ENCODE measurements at regions not wholly inside any gene's neighbourhood (a gene's known extent, or its start where the extent isn't known, plus 50 kb on each side); places are given as distances from the start of the nearest gene placed in this dataset.

DNA sequence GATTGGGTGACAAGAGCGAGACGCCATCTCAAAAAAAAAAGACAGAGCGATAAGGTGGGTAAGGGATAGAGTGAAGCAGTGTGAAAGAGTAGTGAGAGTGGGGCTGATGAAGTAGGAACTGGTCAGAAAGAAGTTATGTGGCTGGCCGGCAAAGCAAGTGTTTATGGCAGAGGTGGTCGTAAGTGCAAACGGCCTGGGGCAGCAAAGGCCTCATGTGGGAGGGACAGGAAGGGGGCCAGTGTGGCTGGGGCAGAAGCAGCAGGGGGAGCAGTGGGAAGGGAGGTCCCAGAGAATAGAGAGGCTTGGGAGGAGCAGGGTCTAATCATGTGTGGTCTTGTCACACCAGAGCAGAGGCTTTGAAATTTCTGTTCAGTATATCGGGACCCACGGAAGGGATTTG lies 186.2 kb downstream of the HS3ST3B1 start:
- no peak for DNase-seq (ENCODE audit: low read depth in 2 of 2)

DNA sequence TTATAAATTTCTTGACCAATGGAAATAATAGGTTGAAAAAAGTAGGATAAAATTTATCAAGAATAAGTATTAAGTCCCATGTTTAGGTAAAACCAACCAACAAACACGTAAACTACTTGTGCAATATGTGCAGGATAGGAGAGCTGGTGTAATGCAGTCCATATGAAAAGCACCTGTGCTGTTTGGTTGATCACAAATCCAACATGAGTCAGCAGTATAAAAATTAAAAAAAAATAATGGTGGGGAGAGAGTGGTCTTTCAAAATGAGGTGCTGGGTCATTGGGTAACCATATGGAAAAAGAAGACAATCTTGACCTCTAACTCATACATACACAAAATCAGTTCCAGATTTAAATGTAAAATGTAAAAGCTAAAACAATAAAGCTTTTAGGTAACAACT lies 181.8 kb downstream of the HS3ST3B1 start:
- no peak for DNase-seq (ENCODE audit: low read depth in 2 of 2)

DNA sequence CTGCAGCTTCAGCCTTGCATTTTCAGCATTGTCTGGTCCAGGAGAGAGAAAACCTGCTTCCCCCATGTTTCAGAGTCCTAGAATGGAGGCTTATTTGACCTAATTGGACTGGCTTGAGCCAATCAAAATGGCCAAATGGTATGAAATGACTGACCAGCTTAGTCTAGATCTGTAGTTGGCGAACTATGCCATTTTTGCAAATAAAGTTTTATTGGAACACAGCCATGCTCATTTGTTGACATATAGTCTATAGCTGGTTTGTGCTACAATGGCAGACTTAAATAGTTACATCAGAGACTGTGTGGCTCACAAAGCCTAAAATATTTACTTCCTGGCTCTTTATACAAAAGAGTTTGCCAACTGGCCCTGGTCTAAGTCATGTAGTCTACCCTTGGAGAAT lies 180.8 kb downstream of the HS3ST3B1 start:
- no peak for DNase-seq (ENCODE audit: low read depth in 2 of 2)

DNA sequence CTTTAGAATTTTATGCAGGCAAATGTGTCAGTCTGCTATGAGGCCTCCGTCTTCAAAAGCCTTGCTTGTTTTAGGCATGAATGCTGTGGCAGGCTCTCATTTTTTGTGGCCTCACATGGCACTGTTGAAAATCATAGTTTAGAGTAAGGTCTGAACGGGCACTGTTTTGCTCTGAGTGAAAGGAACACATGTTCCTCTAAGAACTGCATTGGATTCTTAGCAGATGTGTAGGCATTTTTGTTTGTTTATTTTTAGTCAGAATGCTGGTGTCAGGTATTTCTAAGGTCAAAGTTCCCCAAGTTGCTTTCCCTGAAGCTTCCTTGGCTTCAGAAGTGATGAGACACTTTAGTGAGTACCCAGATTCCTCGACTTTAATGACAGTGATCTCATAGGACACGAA lies 173.7 kb downstream of the HS3ST3B1 start:
- DNase-seq (ENCODE audit: low read depth in 2 of 2): no peak

DNA sequence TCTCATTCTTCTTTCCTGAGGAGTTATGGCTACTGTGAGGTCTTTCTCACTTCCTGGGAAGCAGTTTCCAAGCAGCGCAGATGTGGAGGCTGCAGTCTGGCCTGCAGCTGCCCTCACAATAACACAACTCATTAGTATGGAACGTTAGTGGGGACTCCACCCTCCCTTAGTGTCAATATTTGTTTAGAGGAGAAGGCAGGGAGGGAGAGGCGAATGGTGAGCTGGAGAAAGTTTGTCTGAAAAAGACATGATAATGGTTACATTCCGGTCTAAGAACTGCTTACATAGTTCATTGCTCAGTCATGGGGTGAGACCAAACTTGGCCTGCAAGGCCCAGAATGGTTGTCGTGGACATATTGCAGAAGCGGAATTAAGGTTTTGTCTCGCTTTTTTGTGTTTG lies 170.2 kb downstream of the HS3ST3B1 start:
- no peak for DNase-seq (ENCODE audit: low read depth in 2 of 2)

DNA sequence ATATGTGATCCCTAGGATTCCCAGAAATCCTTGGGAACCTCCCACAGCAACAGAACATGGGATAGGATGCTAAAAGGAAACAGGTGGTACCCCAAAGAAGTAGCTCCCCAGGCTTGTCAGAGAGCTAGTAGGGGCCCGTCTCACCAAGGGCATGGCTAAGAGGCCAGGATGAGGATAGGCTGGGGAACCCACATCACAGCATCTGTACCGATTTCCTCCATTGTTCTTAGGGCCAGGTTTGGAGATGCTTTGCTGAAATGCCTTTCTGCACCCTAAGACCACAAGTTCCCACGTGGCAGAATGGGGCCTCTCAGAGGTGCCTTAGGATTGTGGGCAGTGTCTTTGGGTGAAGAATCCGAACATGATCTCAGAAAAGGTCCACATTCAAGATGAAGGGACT lies 169.5 kb downstream of the HS3ST3B1 start:
- no peak for DNase-seq (ENCODE audit: low read depth in 2 of 2)

DNA sequence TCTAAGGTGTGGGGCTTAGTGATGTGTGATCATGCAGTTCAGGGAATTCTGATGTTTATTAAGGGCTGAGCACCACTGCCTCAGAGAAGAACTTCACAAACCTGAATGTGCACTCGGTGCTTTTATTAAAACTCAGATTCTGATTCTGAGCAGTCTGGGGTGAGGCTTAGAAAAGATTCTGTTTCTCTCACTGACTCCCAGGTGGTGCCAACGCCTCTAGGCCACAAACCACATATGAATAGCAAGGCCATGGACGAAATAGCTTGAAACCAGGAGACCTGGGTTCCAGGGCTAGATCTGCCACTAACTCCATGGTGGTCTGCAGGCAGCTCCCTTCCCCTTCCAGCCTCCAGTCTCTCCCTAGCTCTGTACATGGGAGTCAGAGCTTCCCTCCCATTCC lies 169.1 kb downstream of the HS3ST3B1 start:
- no peak for DNase-seq (ENCODE audit: low read depth in 2 of 2)

DNA sequence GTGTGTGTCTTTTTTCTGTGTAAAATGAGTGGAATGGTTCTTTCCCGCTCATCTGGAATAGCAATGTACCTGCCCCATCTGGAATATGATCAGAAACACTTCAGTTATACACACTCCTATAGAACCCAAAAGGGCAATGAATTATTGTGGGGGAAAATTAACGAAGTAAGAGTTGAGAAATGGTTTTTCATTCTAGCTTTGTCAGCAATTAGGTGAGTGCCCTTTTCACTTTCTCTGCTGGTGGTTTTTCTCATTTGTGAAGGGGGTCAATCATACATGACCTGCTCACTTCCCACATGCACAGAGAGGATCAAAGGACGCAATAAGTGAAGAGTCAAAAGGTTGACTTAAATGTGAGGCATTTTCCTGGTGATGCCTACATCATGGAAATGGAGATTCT lies 168.0 kb downstream of the HS3ST3B1 start:
- DNase-seq (ENCODE audit: low read depth in 2 of 2): no peak

DNA sequence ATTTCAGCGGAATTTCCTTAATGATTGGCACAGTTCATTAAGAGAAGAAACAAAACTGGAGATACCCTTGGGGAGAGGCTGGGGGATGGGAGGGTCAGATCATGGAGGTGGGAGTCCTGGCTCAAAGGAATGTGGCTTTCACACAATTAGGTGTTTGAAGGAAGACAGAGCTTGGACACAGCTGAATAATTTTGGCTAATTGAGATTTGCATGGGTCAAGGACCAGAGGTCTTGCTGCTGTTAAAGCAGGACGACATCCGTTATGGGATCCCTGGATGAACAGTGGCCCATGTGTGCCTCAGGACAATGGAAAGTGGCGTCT lies 160.3 kb downstream of the HS3ST3B1 start:
- no peak for DNase-seq (ENCODE audit: low read depth in 2 of 2)

DNA sequence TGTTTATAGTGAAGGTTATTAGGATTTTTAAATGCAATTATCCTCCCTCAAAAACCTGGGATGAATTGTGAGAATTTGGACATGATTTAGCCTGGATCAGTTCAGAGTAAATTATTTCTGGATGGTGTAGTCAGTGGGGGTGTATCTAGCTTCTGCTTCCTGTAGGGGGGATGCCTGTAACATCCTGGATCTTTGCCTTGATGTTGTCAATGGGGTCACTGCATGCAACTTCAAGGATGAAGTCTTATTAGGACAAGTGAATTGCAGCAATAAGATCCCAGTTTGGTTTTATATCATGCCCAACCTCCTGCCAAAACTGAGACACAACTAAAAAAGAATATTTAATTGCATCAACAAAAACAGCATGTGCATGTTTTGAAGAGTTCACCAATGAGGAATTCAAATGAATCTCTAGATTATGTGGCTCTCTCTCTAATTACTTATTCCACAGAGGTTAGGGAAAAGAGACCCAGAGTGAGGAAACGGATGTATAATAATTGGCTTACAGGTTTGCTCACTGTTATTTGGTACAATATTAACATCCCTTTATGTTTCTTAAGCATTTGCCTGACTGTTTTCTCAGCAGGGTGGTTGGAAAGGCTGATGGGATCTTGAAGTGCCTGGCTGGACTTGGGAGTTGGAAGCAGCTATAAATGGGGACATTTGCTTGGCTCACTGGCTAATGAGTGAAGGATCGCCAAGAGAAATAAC lies 159.8 kb downstream of the HS3ST3B1 start:
- DNase-seq (ENCODE audit: low read depth in 2 of 2): no peak

DNA sequence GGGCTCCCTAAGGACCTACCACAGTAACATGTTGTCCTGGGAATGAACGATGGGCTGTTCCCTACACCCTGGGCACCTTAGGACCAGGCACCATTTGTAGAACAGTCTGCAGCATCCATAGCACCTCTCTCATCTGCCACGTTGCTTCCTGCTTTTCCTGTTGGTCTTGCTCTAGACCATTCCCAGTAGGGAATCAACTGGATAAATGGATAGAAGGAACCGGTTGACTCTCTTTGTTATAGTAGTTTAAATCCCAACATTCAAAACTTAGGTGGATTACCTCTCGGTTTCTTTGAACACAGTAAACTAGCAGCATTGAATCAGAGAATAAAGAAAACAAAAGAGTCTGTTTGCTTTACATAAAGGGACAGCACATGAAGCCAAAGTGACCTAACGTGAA lies 159.1 kb downstream of the HS3ST3B1 start:
- no peak for DNase-seq (ENCODE audit: low read depth in 2 of 2)

DNA sequence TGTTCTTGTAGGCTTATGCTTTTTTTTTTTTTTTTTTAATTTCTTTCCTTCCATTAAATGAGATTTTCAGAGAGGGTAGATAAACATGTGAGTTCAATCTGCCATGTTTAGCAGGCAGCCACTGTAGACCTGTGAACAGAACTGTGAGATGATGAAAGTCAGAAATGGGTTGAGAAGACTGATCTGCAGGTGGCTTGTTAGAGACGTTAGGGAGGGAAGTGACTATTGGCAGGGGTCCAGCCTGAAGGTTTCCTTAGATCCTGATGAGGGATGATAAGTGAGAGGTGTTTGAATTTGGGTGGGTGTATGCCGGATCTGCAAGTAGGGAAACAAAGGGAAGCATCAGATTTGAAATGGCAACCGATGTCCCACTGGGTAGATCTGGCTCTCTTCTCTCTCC lies 157.8 kb downstream of the HS3ST3B1 start:
- no peak for DNase-seq (ENCODE audit: low read depth in 2 of 2)

DNA sequence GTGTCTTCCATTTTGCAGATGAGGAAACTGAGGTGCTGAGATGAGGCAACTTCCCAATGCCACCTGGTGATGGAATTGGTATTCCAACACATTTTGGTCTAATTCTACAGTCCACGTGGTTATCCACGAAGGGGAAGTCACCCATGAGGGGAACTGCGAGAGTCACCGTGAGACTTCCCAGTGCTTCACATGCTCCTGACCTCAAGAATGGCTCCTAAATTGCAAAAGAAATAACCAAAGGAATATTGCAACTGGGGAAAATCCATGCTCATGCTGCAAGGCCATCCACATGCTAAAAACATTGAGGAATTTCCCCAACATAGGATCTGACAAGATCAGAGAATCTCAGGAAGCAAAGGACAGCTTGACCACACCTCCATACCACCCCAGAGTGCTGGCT lies 153.9 kb downstream of the HS3ST3B1 start:
- DNase-seq (ENCODE audit: low read depth in 2 of 2): no peak

DNA sequence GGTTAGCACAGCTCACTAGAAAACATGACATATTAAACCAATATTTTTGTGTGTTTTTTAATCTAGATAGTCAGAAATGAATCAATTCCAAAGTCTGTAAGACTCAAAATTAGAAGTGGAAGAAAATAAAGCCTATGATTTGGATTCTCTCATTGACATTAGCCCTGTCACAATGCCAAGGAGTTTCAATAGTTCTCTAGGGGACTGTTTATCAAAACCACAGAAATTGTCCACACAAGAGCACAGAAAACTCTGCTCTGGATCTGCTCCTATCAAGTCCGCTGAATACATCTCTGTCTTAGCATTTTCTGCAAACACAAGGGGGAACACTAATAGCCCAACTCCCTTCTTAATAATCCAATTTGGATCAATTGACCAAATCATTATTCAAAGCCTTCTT lies 152.0 kb downstream of the HS3ST3B1 start:
- DNase-seq (ENCODE audit: low read depth in 2 of 2): no peak

DNA sequence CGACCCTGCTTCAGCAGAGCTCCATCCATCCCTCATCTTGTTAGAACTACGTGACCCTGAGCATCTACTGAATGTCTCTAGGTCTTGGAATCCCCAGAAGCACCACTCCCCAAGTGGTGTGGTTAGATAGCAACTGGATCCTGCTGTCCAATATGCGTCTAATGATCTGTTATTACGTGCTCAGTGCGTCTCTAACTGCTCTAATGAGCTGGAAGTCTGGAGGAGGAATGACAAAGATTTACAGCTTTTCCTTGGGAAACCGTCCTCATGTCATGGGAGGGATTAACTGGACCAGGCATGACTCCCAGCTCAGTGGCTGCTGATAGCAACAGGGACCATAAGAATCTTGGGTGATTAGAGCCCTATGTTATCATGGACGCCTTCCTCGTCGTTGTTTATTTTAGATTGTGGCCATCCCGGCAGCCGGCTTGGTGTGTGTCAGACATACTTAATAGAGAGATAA lies 150.9 kb downstream of the HS3ST3B1 start:
- no peak for DNase-seq (ENCODE audit: low read depth in 2 of 2)

DNA sequence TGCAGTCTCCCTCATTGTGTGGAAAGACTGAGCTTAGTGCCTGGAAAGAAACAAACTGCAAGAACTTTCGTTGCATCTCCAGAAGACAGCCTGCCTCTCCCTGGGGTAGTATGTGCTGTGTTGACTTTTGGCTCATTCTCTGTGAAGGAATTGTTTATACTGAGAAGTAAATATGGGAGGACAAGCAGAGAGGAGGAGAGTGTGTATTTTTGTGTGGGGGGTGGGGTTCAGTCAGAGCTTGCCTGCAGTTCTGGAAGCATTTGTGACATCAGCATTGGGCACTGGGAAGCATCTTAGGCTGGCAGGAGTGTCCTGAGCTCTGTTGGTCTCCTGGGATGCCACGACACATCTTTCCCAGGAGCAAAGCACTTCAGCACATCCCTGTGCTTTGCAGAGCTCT lies 147.9 kb downstream of the HS3ST3B1 start:
- no peak for DNase-seq (ENCODE audit: low read depth in 2 of 2)

DNA sequence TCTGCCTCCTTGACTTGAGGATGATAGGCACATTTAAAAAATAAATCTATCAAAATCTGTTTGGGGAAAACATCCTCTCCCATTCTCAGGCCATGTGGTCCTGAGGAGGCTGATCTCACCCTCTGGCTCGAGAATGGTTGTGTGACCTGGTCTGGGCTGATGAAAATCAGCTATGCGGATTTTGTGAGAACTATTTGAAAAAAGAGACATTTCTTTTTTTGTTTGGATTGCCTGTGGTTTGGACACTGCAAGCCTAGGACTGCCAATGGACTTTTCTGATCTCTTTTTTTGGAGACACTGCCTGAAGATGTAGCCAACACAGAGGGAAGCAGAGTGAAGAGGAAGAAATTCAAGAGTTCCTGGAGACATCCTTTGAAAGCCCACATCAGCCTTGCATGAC lies 145.9 kb downstream of the HS3ST3B1 start:
- no peak for DNase-seq (ENCODE audit: low read depth in 2 of 2)

DNA sequence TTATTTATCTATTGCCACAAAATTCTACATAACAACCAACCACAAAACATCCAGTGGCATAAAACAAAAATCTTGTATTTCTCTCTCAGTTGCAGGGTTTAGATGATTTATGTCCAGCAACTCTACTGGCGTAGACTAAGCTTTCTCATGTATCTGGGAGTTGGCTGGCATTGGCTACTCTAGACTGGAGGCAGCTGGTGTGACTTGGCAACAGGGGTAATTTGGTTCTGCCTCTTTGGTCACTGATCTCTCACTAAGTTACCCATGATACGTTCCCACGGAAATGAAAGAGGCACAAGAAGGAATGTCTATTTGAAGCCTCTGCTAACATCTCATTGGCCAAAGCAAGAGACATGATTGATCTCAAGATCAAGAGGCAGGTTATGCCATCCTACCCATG lies 144.0 kb downstream of the HS3ST3B1 start:
- DNase-seq (ENCODE audit: low read depth in 2 of 2): no peak

DNA sequence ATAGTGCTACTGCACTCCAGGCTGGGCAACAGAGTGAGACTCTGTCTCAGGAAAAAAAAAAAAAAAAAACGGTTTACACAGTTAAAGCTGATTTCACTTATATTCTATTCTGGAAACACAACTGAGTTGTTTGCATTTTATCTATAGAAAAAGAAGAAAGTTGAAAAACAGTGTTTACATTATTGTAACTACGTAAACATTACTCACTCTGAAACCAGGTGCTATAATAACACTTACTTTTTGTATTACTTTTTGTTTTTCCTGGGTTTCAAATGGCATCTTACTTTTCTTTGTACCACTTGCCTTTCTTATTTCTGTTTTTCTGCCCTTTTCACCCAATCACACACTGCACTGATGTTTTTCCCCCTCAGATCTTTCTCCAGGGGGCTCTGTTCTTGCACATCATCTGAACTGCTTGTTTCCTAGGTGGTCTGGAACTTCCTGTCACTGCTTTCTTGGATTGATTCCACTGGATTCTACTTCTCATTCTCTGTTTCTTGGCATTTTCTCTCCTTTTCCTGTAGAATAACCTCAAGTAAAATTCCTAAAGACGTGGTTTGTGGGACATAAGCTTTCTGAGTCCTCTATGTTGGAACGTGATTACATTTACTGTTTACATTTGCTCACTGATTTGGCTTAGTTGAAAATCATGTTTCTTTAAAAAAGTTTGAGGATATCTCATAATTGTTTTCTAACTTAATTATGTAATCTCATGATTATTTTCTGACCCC lies 142.1 kb downstream of the HS3ST3B1 start:
- DNase-seq (ENCODE audit: low read depth in 2 of 2): no peak

DNA sequence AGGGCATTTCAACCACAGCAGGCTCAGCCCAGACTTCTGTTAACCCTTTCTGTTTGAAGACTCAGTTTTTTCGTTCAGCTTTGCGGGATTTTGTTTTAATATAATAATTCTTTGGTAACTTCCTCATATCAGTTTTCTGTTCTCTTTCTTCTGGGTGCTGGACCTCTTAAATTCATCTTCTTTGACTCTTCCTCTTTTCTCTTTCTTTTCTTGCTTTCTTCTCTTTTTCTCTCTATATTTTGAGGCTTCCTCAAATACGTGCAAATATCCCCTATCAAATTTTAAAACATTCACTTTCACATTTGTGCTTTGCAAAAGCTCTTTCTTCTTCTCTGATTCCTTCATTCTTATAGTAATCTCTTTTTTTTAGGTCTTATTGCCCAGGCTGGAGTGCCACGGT lies 136.3 kb downstream of the HS3ST3B1 start:
- DNase-seq (ENCODE audit: low read depth in 2 of 2): no peak

DNA sequence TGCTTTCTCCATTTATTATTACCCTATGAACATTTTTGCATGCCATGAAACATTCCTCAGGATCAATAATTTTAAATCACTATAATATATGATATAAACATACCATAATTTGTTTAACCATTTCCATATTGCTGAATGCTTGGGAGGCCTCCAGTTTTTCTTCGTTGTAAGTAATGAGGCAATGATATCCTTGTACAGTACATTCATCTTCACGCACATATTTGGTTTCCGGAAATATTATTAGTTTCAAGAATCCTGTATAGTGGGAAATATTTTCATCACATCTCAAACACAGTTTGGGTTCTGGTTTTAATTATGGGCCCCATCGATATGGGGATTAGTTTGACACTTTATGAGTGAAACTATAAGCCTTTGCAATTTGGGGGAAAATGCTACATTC lies 135.4 kb downstream of the HS3ST3B1 start:
- no peak for DNase-seq (ENCODE audit: low read depth in 2 of 2)

DNA sequence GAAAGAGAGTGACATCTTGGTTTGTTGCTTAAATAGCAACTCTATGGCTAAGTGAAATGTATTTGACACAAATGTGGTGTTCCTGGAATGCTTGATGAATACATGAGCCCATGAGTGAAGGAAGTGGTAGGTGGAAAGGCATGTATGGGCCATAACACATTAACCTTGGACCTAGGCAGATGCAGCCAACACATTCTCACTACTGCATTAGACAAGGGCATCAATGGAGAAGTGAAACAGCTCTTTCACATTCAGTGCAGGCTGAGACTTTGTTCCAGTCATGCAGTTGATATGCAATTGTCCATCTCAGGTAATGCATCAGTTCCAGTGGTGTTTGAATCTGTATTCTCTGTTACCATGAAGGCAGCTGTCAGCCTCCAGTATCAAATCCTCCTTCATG lies 133.6 kb downstream of the HS3ST3B1 start:
- no peak for DNase-seq (ENCODE audit: low read depth in 2 of 2)

DNA sequence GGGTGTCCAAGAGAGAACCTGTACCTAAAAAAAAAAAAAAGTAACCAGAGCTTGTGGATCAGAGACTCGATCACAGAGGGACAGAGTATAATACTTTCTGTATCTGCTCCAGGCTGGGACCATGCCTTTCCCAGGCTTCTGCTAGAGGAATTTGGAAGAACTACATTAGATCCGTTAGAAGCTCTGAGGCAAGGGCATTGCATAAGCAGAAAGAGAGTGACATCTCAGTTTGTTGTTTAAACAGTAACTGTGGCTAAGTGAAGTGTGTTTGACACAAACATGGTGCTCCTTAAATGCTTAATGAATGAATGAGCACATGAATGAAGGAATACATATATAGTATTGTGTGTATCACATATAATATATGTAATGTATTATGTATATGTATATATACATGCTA lies 131.2 kb downstream of the HS3ST3B1 start:
- no peak for DNase-seq (ENCODE audit: low read depth in 2 of 2)

DNA sequence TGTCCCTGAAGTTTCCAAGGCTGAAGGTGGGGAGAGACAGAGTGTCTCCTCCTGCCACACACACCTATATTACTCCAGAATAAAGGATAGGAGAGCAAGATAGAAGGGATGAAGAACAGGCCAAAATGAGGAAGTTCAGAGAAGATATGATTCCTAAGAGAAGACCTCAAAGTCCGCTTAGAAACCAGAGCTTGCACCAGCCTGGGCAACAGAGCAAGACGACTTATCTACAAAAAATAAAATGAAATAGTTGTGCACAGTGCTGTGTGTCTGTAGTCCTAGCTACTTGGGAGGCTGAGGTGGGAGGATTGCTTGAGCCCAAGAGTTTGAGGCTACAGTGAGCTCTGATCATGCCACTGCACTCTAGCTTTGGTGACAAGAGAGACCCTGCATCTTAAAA lies 128.2 kb downstream of the HS3ST3B1 start:
- no peak for DNase-seq (ENCODE audit: low read depth in 2 of 2)
